ENCODE measurements at regions not wholly inside any gene's neighbourhood (a gene's known extent, or its start where the extent isn't known, plus 50 kb on each side); places are given as distances from the start of the nearest gene placed in this dataset.

- TF ChIP-seq USF2 (IDR thresholded peaks at IDR 0.05; ENCODE audit: borderline replicate concordance, low read depth, low read length): no peak
Observed at GRCh38 chr5:101112645-101113044, 209.6 kb upstream of the ST8SIA4 start (continued).

DNA sequence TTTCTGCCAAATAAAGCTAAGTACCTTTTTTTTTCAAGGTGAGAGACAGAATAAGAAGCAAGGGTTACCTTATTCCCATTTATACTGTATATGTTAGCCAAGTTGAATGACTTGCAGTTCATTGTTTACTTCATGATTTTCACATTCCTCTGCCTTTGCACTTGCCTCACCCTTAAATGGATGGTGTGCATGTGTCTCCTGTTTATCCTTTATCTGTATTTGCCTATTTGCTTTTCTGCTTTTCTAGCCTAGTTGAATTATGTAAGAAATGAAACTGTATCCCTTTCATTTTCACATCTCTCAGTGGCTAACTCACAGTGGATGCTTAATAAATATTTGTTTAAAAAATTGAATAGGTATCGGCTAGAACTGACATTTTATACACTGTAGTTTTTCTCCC, 200.8 kb upstream of the ST8SIA4 start:
- Histone ChIP-seq H3K79me2 (ENCODE audit: insufficient read depth) (no peaks in the 10 kb centered on the region), H3K36me3 (replicated peaks in 1 of 2; ENCODE audit: control insufficient read depth in 1 of 2, insufficient read depth in 2 of 2, low read length in 1 of 2) (no peaks in the 10 kb centered on the region), H4K20me1 (ENCODE audit: insufficient read depth) (no peaks in the 10 kb centered on the region), H2AFZ (ENCODE audit: low read depth) (no peak overlapping the region), H3K4me3 (ENCODE audit: low read depth in 2 of 2, low read length in 1 of 2) (no peak overlapping the region), H3K27ac (ENCODE audit: low read depth in 2 of 2, low read length in 1 of 2) (no peak overlapping the region), H3K9ac (no peak overlapping the region), H3K9me2 (no peaks in the 10 kb centered on the region), H3K9me3 (no peaks in the 10 kb centered on the region), H3K4me2 (no peak overlapping the region), H3K4me1 (ENCODE audit: control insufficient read depth in 1 of 2, insufficient read depth in 2 of 2, low read depth in 1 of 2, low read length in 1 of 2) (no peaks in the 10 kb centered on the region), H3F3A (replicated peaks; ENCODE audit: insufficient read depth) (no peaks in the 10 kb centered on the region), H3K27me3 (ENCODE audit: insufficient read depth) (no peaks in the 10 kb centered on the region)
- TF ChIP-seq MAX (IDR thresholded peaks at IDR 0.05; ENCODE audit: low read depth): no peak
- TF ChIP-seq RXRA (IDR thresholded peaks at IDR 0.05; ENCODE audit: borderline replicate concordance, low read depth): no peak
- no peak for TF ChIP-seq USF1 (IDR thresholded peaks at IDR 0.05; ENCODE audit: borderline replicate concordance, low read depth)
- no peak for TF ChIP-seq NRF1 (IDR thresholded peaks at IDR 0.05; ENCODE audit: low read depth, low read length)
- TF ChIP-seq CHD2 (IDR thresholded peaks at IDR 0.05; ENCODE audit: low read length, partially characterized antibody): no peak
- no peak for DNase-seq
- WGBS (ENCODE audit: low lambda C conversion rate): 2% methylated on average over 1 of the region's 1 CpG
- POLR2A ChIA-PET: no interaction called here
- CTCF ChIA-PET: no interaction called here

- Histone ChIP-seq H3K4me3 (ENCODE audit: low read depth in 2 of 2, low read length in 1 of 2) (no peak overlapping the region), H3K9me3 (no peaks in the 10 kb centered on the region), H3K9ac (no peak overlapping the region), H3K79me2 (ENCODE audit: insufficient read depth) (no peaks in the 10 kb centered on the region), H3F3A (replicated peaks; ENCODE audit: insufficient read depth) (no peaks in the 10 kb centered on the region), H2AFZ (ENCODE audit: low read depth) (no peak overlapping the region), H3K4me2 (no peak overlapping the region), H3K27me3 (ENCODE audit: insufficient read depth) (no peaks in the 10 kb centered on the region), H3K9me2 (no peaks in the 10 kb centered on the region), H3K4me1 (ENCODE audit: control insufficient read depth in 1 of 2, insufficient read depth in 2 of 2, low read depth in 1 of 2, low read length in 1 of 2) (no peaks in the 10 kb centered on the region), H3K27ac (ENCODE audit: low read depth in 2 of 2, low read length in 1 of 2) (no peak overlapping the region), H3K36me3 (replicated peaks in 1 of 2; ENCODE audit: control insufficient read depth in 1 of 2, insufficient read depth in 2 of 2, low read length in 1 of 2) (no peaks in the 10 kb centered on the region), H4K20me1 (ENCODE audit: insufficient read depth) (no peaks in the 10 kb centered on the region)
- ChIA-PET POLR2A (no interaction called here), CTCF (no interaction called here)
- no peak for TF ChIP-seq TCF12 (IDR thresholded peaks at IDR 0.05)
- TF ChIP-seq MAX (IDR thresholded peaks at IDR 0.05; ENCODE audit: low read depth): no peak
- TF ChIP-seq NRF1 (IDR thresholded peaks at IDR 0.05; ENCODE audit: low read depth, low read length): no peak
- no peak for TF ChIP-seq RCOR1 (IDR thresholded peaks at IDR 0.05; ENCODE audit: low read length)
- TF ChIP-seq CHD2 (IDR thresholded peaks at IDR 0.05; ENCODE audit: low read length, partially characterized antibody): no peak
- TF ChIP-seq IRF3 (IDR thresholded peaks at IDR 0.05; ENCODE audit: low read depth, low read length): no peak
- TF ChIP-seq EZH2phosphoT487 (IDR thresholded peaks at IDR 0.05; ENCODE audit: borderline replicate concordance, low read depth): no peak
- no peak for TF ChIP-seq MEF2A (IDR thresholded peaks at IDR 0.05; ENCODE audit: borderline replicate concordance, low read depth)
- TF ChIP-seq TAF1 (IDR thresholded peaks at IDR 0.05; ENCODE audit: borderline replicate concordance, low read depth, low read length): no peak
- no peak for TF ChIP-seq PBX3 (IDR thresholded peaks at IDR 0.05)
- no peak for TF ChIP-seq POLR2AphosphoS5 (IDR thresholded peaks at IDR 0.05; ENCODE audit: low read depth, low read length)
- no peak for TF ChIP-seq YY1 (IDR thresholded peaks at IDR 0.05; ENCODE audit: low read depth)
- no peak for TF ChIP-seq ZBTB33 (IDR thresholded peaks at IDR 0.05; ENCODE audit: borderline replicate concordance, low read depth)
- no peak for TF ChIP-seq FOXJ3 (CRISPR knock-in tag; IDR thresholded peaks at IDR 0.05)
- TF ChIP-seq TEAD4 (IDR thresholded peaks at IDR 0.05; ENCODE audit: borderline replicate concordance, insufficient read depth): no peak
- TF ChIP-seq EP300 (IDR thresholded peaks at IDR 0.05; ENCODE audit: borderline replicate concordance in 1 of 2, low read depth in 1 of 2, low read length in 1 of 2): no peak
- TF ChIP-seq RFX5 (IDR thresholded peaks at IDR 0.05; ENCODE audit: low read length): no peak
- DNase-seq: no peak
Observed at GRCh38 chr5:101102506-101102905, 199.4 kb upstream of the ST8SIA4 start.

Measured in SK-N-SH (cell line).